B cell (primary cell): ENCODE measurements at regions not wholly inside any gene's neighbourhood (a gene's known extent, or its start where the extent isn't known, plus 50 kb on each side); places are given as distances from the start of the nearest gene placed in this dataset.

ENCODE experiments used
- CTCF ChIP-seq: fragments of 200-600 bp; IDR thresholded peaks from one replicate; pipeline ENCODE4 v1.8.0; 2022; ENCODE audit warnings: antibody characterized with exemption, mild to moderate bottlenecking
- EZH2 ChIP-seq: IDR thresholded peaks from 2 replicates; pipeline ENCODE4 v1.6.1; 2012; ENCODE audit warnings: borderline replicate concordance, low read depth, mild to moderate bottlenecking, moderate library complexity, low read length; ENCODE audit not compliant: insufficient read depth, poor library complexity, severe bottlenecking

GRCh38 chr11:26032241-26032640 is 299.7 kb upstream of the ANO3 start:
- TF ChIP-seq CTCF (no peak), EZH2 (no peak)
